Common myeloid progenitor, CD34-positive (primary cell): ENCODE measurements at regions not wholly inside any gene's neighbourhood (a gene's known extent, or its start where the extent isn't known, plus 50 kb on each side); places are given as distances from the start of the nearest gene placed in this dataset.
A peak's percentile ranks its signal among the peaks of the same experiment; 100 is the strongest.

ENCODE experiments used
- CTCF ChIA-PET: fragments of 350-600 bp; sonication (Branson Sonifier 250); formaldehyde crosslinking; loops from one replicate; lab custom pipeline; 2021; ENCODE audit warnings: antibody characterized with exemption; lab: Charles Lee
- POLR2A ChIA-PET: fragments of 350-600 bp; sonication (Branson Sonifier 250); formaldehyde crosslinking; loops from one replicate; lab custom pipeline; 2021; ENCODE audit warnings: antibody characterized with exemption; lab: Charles Lee
- DNase-seq, 3 donors: peaks; one replicate each; pipeline versions ENCODE4 v3.0.0 to v3.0.0-alpha.2; 2013
- H3K27ac ChIP-seq, 2 experiments: 1 replicate in 1 of 2; 2 replicates in 1 of 2; pipeline ENCODE4 v1.7.0; 2013; ENCODE audit warnings: inconsistent platforms in 2 of 2, low read length in 2 of 2, mild to moderate bottlenecking in 2 of 2, low read depth in 1 of 2, moderate library complexity in 1 of 2; ENCODE audit not compliant: severe bottlenecking in 2 of 2, insufficient read depth in 1 of 2, poor library complexity in 1 of 2
- H3K27me3 ChIP-seq, 5 experiments: replicated peaks in 2 of 5; 1 replicate in 3 of 5; 2 replicates in 2 of 5; pipeline versions ENCODE4 v1.6.1 to v1.7.0; 2013; ENCODE audit warnings: low read length in 4 of 5, mild to moderate bottlenecking in 2 of 5, moderate library complexity in 2 of 5, inconsistent platforms in 1 of 5; ENCODE audit not compliant: insufficient read depth in 5 of 5, control insufficient read depth in 4 of 5
- H3K36me3 ChIP-seq, 4 experiments: 1 replicate in 2 of 4; 2 replicates in 2 of 4; pipeline versions ENCODE4 v1.6.1 to v1.7.0; 2013; ENCODE audit warnings: low read length in 3 of 4, control low read depth in 1 of 4, mild to moderate bottlenecking in 1 of 4; ENCODE audit not compliant: control insufficient read depth in 4 of 4, insufficient read depth in 4 of 4
- H3K4me1 ChIP-seq, 4 experiments: 1 replicate in 3 of 4; 2 replicates in 1 of 4; pipeline versions ENCODE4 v1.6.1 to v1.7.1; 2013; ENCODE audit warnings: low read length in 3 of 4, mild to moderate bottlenecking in 3 of 4, control low read depth in 1 of 4, inconsistent platforms in 1 of 4, moderate library complexity in 1 of 4; ENCODE audit not compliant: control insufficient read depth in 4 of 4, insufficient read depth in 4 of 4; ENCODE audit errors: control extremely low read depth in 1 of 4
- H3K4me3 ChIP-seq, 7 experiments: 1 replicate in 4 of 7; 2 replicates in 3 of 7; pipeline versions ENCODE4 v1.5.1 to v1.7.0; 2013; ENCODE audit warnings: mild to moderate bottlenecking in 7 of 7, low read length in 6 of 7, moderate library complexity in 6 of 7, inconsistent platforms in 2 of 7, low read depth in 2 of 7, control low read depth in 1 of 7; ENCODE audit not compliant: insufficient read depth in 4 of 7, control insufficient read depth in 1 of 7; ENCODE audit errors: extremely low read depth in 1 of 7
- H3K9me3 ChIP-seq, 5 experiments: 1 replicate in 4 of 5; 2 replicates in 1 of 5; pipeline versions ENCODE4 v1.6.1 to v1.7.1; 2013; ENCODE audit warnings: low read length in 4 of 5, mild to moderate bottlenecking in 2 of 5, inconsistent platforms in 1 of 5, low read depth in 1 of 5, moderate library complexity in 1 of 5; ENCODE audit not compliant: control insufficient read depth in 4 of 5, insufficient read depth in 2 of 5; ENCODE audit errors: control extremely low read depth in 1 of 5
- WGBS: methylation state at CpG from one replicate; pipeline ENCODE4 v1.1.5; 2013; ENCODE audit not compliant: insufficient coverage; 5-methylcytosine and 5-hydroxymethylcytosine counted together

- H3K9me3 ChIP-seq: no peaks in the 10 kb centered on the region
- no peaks in the 10 kb centered on the region for H3K27me3 ChIP-seq
- no CpG with 5 or more reads among the region's 1 CpG for WGBS
- no peak overlapping the region for H3K4me3 ChIP-seq
- H3K27ac ChIP-seq: no peak overlapping the region
- ChIA-PET POLR2A (no interaction called here), CTCF (no interaction called here)
- DNase-seq: no peak
- H3K4me1 ChIP-seq: no peaks in the 10 kb centered on the region
- H3K36me3 ChIP-seq: no peaks in the 10 kb centered on the region
Observed at GRCh38 chr1:194318790-194319280, 1132.4 kb upstream of the B3GALT2 start.

DNA sequence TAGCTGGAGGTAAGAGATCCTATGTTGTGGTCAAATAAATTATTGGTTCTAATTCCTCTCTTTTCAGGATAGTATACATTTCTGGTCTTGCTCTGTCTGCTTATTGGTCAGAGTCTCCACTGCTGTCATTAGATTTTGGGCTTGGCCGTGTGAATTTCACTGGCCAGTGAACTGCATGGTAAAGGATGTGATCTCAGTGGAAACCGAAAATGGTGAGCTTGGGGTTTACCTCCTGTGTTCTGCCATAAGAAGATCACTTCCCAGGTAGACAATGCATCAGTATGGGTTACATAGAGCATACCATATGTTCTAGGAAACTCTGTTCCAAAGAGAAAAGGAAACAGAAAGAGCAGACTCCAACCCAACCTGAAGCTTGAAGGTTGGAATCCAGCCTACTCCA, 1123.3 kb upstream of the B3GALT2 start:
- Histone ChIP-seq H3K27me3 (no peaks in the 10 kb centered on the region), H3K4me3 (no peak overlapping the region), H3K9me3 (no peaks in the 10 kb centered on the region), H3K4me1 (no peaks in the 10 kb centered on the region), H3K27ac (no peak overlapping the region), H3K36me3 (no peaks in the 10 kb centered on the region)
- CTCF ChIA-PET: no interaction called here
- DNase-seq: no peak
- POLR2A ChIA-PET: no interaction called here
- 100% methylated on average over 2 of the region's 2 CpGs for WGBS

DNA sequence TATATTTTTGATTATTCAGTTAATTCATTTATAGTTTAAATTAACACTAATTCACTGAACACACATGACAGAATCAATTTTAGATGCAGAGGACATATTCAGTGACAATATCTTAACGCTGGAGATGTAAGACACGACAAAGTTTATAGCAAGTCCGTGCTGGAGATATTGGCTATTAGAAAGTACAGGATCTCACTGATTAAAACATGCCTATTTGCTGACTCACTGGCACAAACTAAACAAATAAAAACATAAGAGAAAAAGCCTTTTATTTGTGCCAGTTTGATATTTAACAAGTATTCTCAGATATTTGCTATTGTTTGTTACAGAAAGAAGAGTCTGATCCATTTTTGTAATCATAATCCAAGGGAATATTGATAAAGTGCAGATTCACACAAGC, 1122.9 kb upstream of the B3GALT2 start:
- no peaks in the 10 kb centered on the region for H3K9me3 ChIP-seq
- no peak overlapping the region for H3K27ac ChIP-seq
- no peaks in the 10 kb centered on the region for H3K36me3 ChIP-seq
- 83% methylated on average over 3 of the region's 3 CpGs for WGBS
- H3K4me3 ChIP-seq: no peak overlapping the region
- ChIA-PET POLR2A (no interaction called here), CTCF (no interaction called here)
- DNase-seq: no peak
- H3K27me3 ChIP-seq: no peaks in the 10 kb centered on the region
- no peaks in the 10 kb centered on the region for H3K4me1 ChIP-seq

DNA sequence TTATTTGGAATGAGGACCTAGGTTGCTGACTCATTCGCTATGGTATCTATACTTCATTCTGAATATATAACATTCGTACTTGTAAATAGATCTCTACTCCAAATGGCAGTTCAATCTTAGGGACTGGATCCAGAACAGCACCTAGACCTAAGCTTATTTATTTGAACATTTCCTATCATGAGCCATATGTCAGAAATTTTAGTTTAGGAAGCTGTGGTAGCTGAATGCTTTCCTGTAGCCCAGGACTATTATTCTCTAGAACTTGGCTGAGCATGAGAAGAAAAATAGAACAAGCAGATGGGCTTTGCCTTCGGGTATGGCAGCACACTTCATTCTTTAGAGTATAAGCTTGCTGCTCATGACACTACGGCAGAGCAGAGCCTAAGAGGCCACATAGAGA, 1114.4 kb upstream of the B3GALT2 start:
- H3K9me3 ChIP-seq: no peaks in the 10 kb centered on the region
- no peaks in the 10 kb centered on the region for H3K27me3 ChIP-seq
- 29% methylated on average over 2 of the region's 4 CpGs for WGBS
- H3K36me3 ChIP-seq: no peaks in the 10 kb centered on the region
- POLR2A ChIA-PET: no interaction called here
- peaks cover 0 to 5% (median 2%) of the 10 kb centered on the region in 4 experiments for H3K4me1 ChIP-seq
- peak in 2 of 3 donors; percentile 32 to 39 for DNase-seq
- CTCF ChIA-PET: interaction anchor here (0.7 kb wide), 1 partner anchor 71 kb away, joined by 3 read pairs; no protein-coding TSS in a partner anchor
- H3K27ac ChIP-seq: no peak overlapping the region
- H3K4me3 ChIP-seq: no peak overlapping the region

GRCh38 chr1:194300340-194300739, 1113.9 kb upstream of the B3GALT2 start:
- POLR2A ChIA-PET: no interaction called here
- no peaks in the 10 kb centered on the region for H3K27me3 ChIP-seq
- H3K4me1 ChIP-seq: peaks cover 0 to 5% (median 2%) of the 10 kb centered on the region in 4 experiments
- H3K27ac ChIP-seq: no peak overlapping the region
- no peaks in the 10 kb centered on the region for H3K36me3 ChIP-seq
- no peak for DNase-seq
- no peak overlapping the region for H3K4me3 ChIP-seq
- no peaks in the 10 kb centered on the region for H3K9me3 ChIP-seq
- 100% methylated on average over 1 of the region's 1 CpG for WGBS
- CTCF ChIA-PET: interaction anchor here (0.6 to 0.7 kb wide), 2 partner anchors 71 to 1590 kb away, joined by 3 read pairs; no protein-coding TSS in a partner anchor

- Histone ChIP-seq H3K4me3 (no peak overlapping the region), H3K4me1 (peaks cover 0 to 5% (median 2%) of the 10 kb centered on the region in 4 experiments), H3K36me3 (no peaks in the 10 kb centered on the region), H3K9me3 (no peaks in the 10 kb centered on the region), H3K27ac (no peak overlapping the region), H3K27me3 (no peaks in the 10 kb centered on the region)
- POLR2A ChIA-PET: no interaction called here
- DNase-seq: no peak
- CTCF ChIA-PET: no interaction called here
- 86% methylated on average over 1 of the region's 1 CpG for WGBS
Observed at GRCh38 chr1:194298007-194298598, 1111.7 kb upstream of the B3GALT2 start.

GRCh38 chr1:194297094-194297493, 1110.7 kb upstream of the B3GALT2 start:
- ChIA-PET POLR2A (no interaction called here), CTCF (no interaction called here)
- Histone ChIP-seq H3K36me3 (no peaks in the 10 kb centered on the region), H3K27ac (no peak overlapping the region), H3K4me1 (peaks cover 0 to 5% (median 2%) of the 10 kb centered on the region in 4 experiments), H3K9me3 (no peaks in the 10 kb centered on the region), H3K4me3 (no peak overlapping the region), H3K27me3 (no peaks in the 10 kb centered on the region)
- no peak for DNase-seq
- WGBS: 100% methylated on average over 2 of the region's 2 CpGs
